ENCODE measurements at regions not wholly inside any gene's neighbourhood (a gene's known extent, or its start where the extent isn't known, plus 50 kb on each side); places are given as distances from the start of the nearest gene placed in this dataset.
"Not testable (repeated sequence)": the region's sequence is repeated elsewhere in the genome, so short reads cannot be mapped to it uniquely, and the experiment has no call there.

GRCh38 chr21:18743531-18743930 lies 339.9 kb upstream of the TMPRSS15 start:
- no peak overlapping the region for H3K9ac ChIP-seq (ENCODE audit: low read length)
- FAIRE-seq (no peak), DNase-seq (ENCODE audit: low read depth) (no peak)
- no peaks in the 10 kb centered on the region for H3K36me3 ChIP-seq (ENCODE audit: insufficient read depth, low read length)
- no peaks in the 10 kb centered on the region for H4K20me1 ChIP-seq (ENCODE audit: insufficient read depth, low read length)
- H3K9me3 ChIP-seq (ENCODE audit: insufficient read depth, low read depth, low read length): no peaks in the 10 kb centered on the region
- Mint-ChIP-seq H3K27ac (ENCODE audit: unreplicated experiment) (no peak overlapping the region), H3K4me3 (ENCODE audit: unreplicated experiment) (no peak overlapping the region), H3K36me3 (ENCODE audit: low read depth, unreplicated experiment) (no peaks in the 10 kb centered on the region), H3K9me3 (ENCODE audit: unreplicated experiment) (no peaks in the 10 kb centered on the region), H3K27me3 (ENCODE audit: low read depth, unreplicated experiment) (no peaks in the 10 kb centered on the region), H3K4me1 (ENCODE audit: low read depth, unreplicated experiment) (peaks cover 3% of the 10 kb centered on the region)
- H3K4me1 ChIP-seq (ENCODE audit: insufficient read depth, low read length): no peaks in the 10 kb centered on the region
- H3K4me2 ChIP-seq (ENCODE audit: low read length): no peak overlapping the region
- no peaks in the 10 kb centered on the region for H3K27me3 ChIP-seq (ENCODE audit: insufficient read depth, low read length)
- H3K27ac ChIP-seq (ENCODE audit: low read depth, low read length): no peak overlapping the region
- H3K79me2 ChIP-seq (ENCODE audit: insufficient read depth, low read length): no peaks in the 10 kb centered on the region
- no peak for TF ChIP-seq EZH2 (IDR thresholded peaks at IDR 0.05; ENCODE audit: insufficient read depth, low read length)
- TF ChIP-seq, protein P1, sequence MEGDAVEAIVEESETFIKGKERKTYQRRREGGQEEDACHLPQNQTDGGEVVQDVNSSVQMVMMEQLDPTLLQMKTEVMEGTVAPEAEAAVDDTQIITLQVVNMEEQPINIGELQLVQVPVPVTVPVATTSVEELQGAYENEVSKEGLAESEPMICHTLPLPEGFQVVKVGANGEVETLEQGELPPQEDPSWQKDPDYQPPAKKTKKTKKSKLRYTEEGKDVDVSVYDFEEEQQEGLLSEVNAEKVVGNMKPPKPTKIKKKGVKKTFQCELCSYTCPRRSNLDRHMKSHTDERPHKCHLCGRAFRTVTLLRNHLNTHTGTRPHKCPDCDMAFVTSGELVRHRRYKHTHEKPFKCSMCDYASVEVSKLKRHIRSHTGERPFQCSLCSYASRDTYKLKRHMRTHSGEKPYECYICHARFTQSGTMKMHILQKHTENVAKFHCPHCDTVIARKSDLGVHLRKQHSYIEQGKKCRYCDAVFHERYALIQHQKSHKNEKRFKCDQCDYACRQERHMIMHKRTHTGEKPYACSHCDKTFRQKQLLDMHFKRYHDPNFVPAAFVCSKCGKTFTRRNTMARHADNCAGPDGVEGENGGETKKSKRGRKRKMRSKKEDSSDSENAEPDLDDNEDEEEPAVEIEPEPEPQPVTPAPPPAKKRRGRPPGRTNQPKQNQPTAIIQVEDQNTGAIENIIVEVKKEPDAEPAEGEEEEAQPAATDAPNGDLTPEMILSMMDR (IDR thresholded peaks at IDR 0.05; ENCODE audit: insufficient read depth, low read depth, low read length): no peak
- H2AFZ ChIP-seq (ENCODE audit: low read depth, low read length): no peak overlapping the region
- H3K4me3 ChIP-seq (ENCODE audit: insufficient read depth, low read depth, low read length): no peak overlapping the region

GRCh38 chr21:18744840-18745239 lies 341.3 kb upstream of the TMPRSS15 start:
- Histone ChIP-seq H3K79me2 (ENCODE audit: insufficient read depth, low read length) (no peaks in the 10 kb centered on the region), H3K9ac (ENCODE audit: low read length) (no peak overlapping the region), H3K9me3 (ENCODE audit: insufficient read depth, low read depth, low read length) (no peaks in the 10 kb centered on the region), H3K4me1 (ENCODE audit: insufficient read depth, low read length) (no peaks in the 10 kb centered on the region), H3K4me3 (ENCODE audit: insufficient read depth, low read depth, low read length) (no peak overlapping the region), H4K20me1 (ENCODE audit: insufficient read depth, low read length) (no peaks in the 10 kb centered on the region), H3K27me3 (ENCODE audit: insufficient read depth, low read length) (no peaks in the 10 kb centered on the region), H3K36me3 (ENCODE audit: insufficient read depth, low read length) (no peaks in the 10 kb centered on the region), H2AFZ (ENCODE audit: low read depth, low read length) (no peak overlapping the region), H3K27ac (ENCODE audit: low read depth, low read length) (no peak overlapping the region), H3K4me2 (ENCODE audit: low read length) (no peak overlapping the region)
- Mint-ChIP-seq H3K27me3 (ENCODE audit: low read depth, unreplicated experiment) (no peaks in the 10 kb centered on the region), H3K4me1 (ENCODE audit: low read depth, unreplicated experiment) (peaks cover 3% of the 10 kb centered on the region), H3K36me3 (ENCODE audit: low read depth, unreplicated experiment) (no peaks in the 10 kb centered on the region), H3K4me3 (ENCODE audit: unreplicated experiment) (no peak overlapping the region), H3K27ac (ENCODE audit: unreplicated experiment) (no peak overlapping the region), H3K9me3 (ENCODE audit: unreplicated experiment) (no peaks in the 10 kb centered on the region)
- TF ChIP-seq, protein P1 (IDR thresholded peaks at IDR 0.05; ENCODE audit: insufficient read depth, low read depth, low read length): no peak
- TF ChIP-seq EZH2 (IDR thresholded peaks at IDR 0.05; ENCODE audit: insufficient read depth, low read length): no peak
- FAIRE-seq: no peak
- DNase-seq (ENCODE audit: low read depth): no peak

DNA sequence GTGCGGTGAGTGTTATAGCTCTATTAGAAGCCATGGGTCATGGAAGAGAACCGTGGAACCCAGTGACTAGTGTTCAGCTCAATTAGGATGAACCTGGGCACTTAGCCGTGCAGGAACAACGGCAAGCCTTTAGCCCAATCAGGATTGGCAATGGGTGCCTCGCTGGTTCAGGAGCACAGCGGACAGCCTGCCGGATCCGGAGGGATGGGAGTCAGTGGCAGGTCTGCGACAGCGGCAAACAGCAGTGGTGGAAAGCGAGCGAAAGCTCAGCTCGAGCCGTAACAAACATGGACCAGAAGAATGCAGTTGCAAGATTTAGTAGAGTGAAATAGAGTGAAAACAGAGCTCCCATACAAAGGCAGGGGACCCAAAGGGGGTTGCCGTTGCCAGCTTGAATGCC lies 349.3 kb upstream of the TMPRSS15 start:
- not testable (repeated sequence) for H3K4me1 Mint-ChIP-seq (ENCODE audit: low read depth, unreplicated experiment); H3K9me3 Mint-ChIP-seq (ENCODE audit: unreplicated experiment); H4K20me1 ChIP-seq (ENCODE audit: insufficient read depth, low read length); DNase-seq (ENCODE audit: low read depth); H3K4me3 Mint-ChIP-seq (ENCODE audit: unreplicated experiment); H3K36me3 Mint-ChIP-seq (ENCODE audit: low read depth, unreplicated experiment); H3K27ac ChIP-seq (ENCODE audit: low read depth, low read length); H3K9me3 ChIP-seq (ENCODE audit: insufficient read depth, low read depth, low read length); H3K27me3 ChIP-seq (ENCODE audit: insufficient read depth, low read length); H3K4me1 ChIP-seq (ENCODE audit: insufficient read depth, low read length); H3K9ac ChIP-seq (ENCODE audit: low read length); H3K4me3 ChIP-seq (ENCODE audit: insufficient read depth, low read depth, low read length); H3K36me3 ChIP-seq (ENCODE audit: insufficient read depth, low read length); H3K27ac Mint-ChIP-seq (ENCODE audit: unreplicated experiment); H3K27me3 Mint-ChIP-seq (ENCODE audit: low read depth, unreplicated experiment); H3K4me2 ChIP-seq (ENCODE audit: low read length); H2AFZ ChIP-seq (ENCODE audit: low read depth, low read length); H3K79me2 ChIP-seq (ENCODE audit: insufficient read depth, low read length); FAIRE-seq

- not testable (repeated sequence) for H3K4me3 Mint-ChIP-seq (ENCODE audit: unreplicated experiment); FAIRE-seq; DNase-seq (ENCODE audit: low read depth)
Measured at GRCh38 chr21:18756272-18756671, 352.7 kb upstream of the TMPRSS15 start.

More at GRCh38 chr21:18756272-18756671, 352.7 kb upstream of the TMPRSS15 start:
- H4K20me1 ChIP-seq (ENCODE audit: insufficient read depth, low read length); H3K4me3 ChIP-seq (ENCODE audit: insufficient read depth, low read depth, low read length); H3K9ac ChIP-seq (ENCODE audit: low read length); H3K4me2 ChIP-seq (ENCODE audit: low read length); H3K36me3 Mint-ChIP-seq (ENCODE audit: low read depth, unreplicated experiment); H3K4me1 ChIP-seq (ENCODE audit: insufficient read depth, low read length); H3K9me3 Mint-ChIP-seq (ENCODE audit: unreplicated experiment); H3K4me1 Mint-ChIP-seq (ENCODE audit: low read depth, unreplicated experiment); H3K27me3 ChIP-seq (ENCODE audit: insufficient read depth, low read length); H2AFZ ChIP-seq (ENCODE audit: low read depth, low read length); H3K27ac Mint-ChIP-seq (ENCODE audit: unreplicated experiment); H3K9me3 ChIP-seq (ENCODE audit: insufficient read depth, low read depth, low read length); H3K79me2 ChIP-seq (ENCODE audit: insufficient read depth, low read length); H3K27me3 Mint-ChIP-seq (ENCODE audit: low read depth, unreplicated experiment); H3K27ac ChIP-seq (ENCODE audit: low read depth, low read length); H3K36me3 ChIP-seq (ENCODE audit: insufficient read depth, low read length): not testable (repeated sequence)

All from astrocyte (in vitro differentiated cells and primary cell).